ENCODE measurements at regions not wholly inside any gene's neighbourhood (a gene's known extent, or its start where the extent isn't known, plus 50 kb on each side); places are given as distances from the start of the nearest gene placed in this dataset.

DNA sequence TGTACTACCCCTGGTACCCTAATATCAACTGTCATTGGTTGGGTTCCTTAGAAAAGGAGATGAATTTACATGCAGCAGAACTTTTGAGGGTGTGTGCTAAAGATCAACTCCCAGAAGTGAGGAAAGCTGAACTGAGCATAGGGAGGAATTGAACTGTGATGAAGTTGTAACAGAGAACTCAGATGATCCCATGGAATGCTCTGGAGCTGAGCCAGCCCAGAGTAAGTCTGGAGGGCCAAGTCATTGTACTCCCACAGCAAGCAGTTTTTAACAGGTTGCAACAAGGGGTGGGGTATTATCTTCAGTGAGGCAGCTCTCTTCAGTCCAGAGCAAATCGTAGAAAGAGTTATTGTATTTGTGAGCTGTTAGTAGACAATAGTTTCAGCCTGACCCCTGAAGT, 572.3 kb downstream of the PYDC2 start:
- TF ChIP-seq POLR2A (IDR thresholded peaks at IDR 0.05), result no peak
- TF ChIP-seq CTCF (IDR thresholded peaks at IDR 0.05 in 8 of 11, conservative IDR thresholded peaks at IDR 0.05 in 3 of 11), result no peak
- TF ChIP-seq POLR2AphosphoS5 (IDR thresholded peaks at IDR 0.05), result no peak

Measured in spleen (tissue), 7 donors.